ENCODE measurements at regions not wholly inside any gene's neighbourhood (a gene's known extent, or its start where the extent isn't known, plus 50 kb on each side); places are given as distances from the start of the nearest gene placed in this dataset.

DNA sequence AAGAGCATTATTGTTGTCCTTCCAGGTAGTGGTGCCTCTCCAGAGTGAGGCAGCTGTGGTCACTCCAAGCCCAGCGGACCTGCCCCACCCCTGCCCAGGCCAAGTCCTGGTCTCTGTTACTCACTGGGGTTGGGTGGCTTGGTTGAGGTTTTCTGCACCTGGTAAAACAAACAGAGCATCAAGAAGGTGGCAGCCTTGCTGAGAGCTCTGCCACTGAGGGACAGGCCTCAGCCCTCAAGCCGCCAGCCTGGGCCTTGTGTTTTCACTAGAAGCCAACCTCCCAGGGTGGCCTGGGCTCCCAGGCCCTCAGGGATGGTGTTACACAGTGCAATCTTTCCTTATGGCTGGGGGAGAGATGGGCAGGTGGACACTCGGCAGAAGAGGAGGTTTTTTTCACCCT, 182.7 kb downstream of the BCOR start:
- no peak for DNase-seq (ENCODE audit: low read depth)

GRCh38 chrX:39915596-39915995, 182.2 kb downstream of the BCOR start:
- no peak for DNase-seq (ENCODE audit: low read depth)

GRCh38 chrX:39921838-39922237, 175.9 kb downstream of the BCOR start:
- no peak for DNase-seq (ENCODE audit: low read depth)

GRCh38 chrX:39922488-39922887, 175.3 kb downstream of the BCOR start:
- DNase-seq (ENCODE audit: low read depth) = no peak

GRCh38 chrX:39922926-39923325, 174.8 kb downstream of the BCOR start:
- no peak for DNase-seq (ENCODE audit: low read depth)

DNA sequence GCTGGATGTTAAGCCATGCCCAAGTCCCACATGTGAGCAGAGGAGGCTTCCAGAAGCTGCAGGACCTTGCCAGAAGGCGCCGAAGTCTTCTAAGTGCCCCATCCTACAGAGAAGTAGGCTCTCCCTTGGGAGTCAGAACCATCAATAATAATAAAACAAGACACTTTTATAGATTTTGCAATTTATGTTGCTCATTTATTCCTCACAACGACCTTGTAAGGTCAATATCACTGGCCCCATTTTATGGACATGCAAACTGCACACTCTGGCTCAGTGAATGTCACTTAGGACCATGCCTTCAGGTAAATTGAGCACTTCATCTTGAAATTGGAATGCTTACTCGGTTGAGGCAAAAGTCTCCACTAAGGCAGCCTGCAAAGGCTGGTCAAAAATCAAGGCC, 170.4 kb downstream of the BCOR start:
- DNase-seq (ENCODE audit: low read depth) = no peak

GRCh38 chrX:39928704-39929378, 168.9 kb downstream of the BCOR start:
- DNase-seq (ENCODE audit: low read depth) = no peak

DNA sequence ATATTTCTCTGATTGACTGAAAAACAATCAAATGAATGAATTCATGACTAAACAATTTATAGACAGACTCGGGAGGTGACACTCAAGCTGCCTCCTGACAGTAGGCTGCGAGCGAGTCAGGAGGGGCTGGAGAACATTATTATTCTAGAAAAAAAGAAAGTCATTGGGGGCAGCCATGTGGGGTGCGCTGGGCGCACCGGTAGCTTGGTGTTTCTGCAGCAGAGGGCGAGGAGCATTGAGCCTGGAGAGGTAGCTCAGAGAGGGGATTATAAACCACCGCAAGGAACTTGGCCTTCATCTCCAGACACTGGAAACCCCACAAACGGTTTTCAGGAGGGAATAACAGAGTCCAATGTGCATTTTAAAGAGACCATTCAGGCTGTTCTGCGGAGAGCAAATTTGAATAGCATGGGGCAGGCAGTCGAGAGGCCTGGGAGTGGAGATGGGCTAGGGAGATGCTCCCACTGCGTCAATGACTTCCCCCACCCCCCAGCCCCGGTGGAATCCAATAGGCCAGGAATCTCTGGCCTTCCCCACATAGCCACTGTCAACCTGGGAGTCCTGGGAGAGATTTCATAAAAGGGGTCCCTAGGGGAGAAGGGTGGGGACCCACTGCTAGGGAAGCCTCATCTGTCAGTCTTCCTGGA, 168.3 kb downstream of the BCOR start:
- DNase-seq (ENCODE audit: low read depth) = no peak

- DNase-seq (ENCODE audit: low read depth) = no peak
Observed at GRCh38 chrX:39930786-39931528, 166.8 kb downstream of the BCOR start.

DNA sequence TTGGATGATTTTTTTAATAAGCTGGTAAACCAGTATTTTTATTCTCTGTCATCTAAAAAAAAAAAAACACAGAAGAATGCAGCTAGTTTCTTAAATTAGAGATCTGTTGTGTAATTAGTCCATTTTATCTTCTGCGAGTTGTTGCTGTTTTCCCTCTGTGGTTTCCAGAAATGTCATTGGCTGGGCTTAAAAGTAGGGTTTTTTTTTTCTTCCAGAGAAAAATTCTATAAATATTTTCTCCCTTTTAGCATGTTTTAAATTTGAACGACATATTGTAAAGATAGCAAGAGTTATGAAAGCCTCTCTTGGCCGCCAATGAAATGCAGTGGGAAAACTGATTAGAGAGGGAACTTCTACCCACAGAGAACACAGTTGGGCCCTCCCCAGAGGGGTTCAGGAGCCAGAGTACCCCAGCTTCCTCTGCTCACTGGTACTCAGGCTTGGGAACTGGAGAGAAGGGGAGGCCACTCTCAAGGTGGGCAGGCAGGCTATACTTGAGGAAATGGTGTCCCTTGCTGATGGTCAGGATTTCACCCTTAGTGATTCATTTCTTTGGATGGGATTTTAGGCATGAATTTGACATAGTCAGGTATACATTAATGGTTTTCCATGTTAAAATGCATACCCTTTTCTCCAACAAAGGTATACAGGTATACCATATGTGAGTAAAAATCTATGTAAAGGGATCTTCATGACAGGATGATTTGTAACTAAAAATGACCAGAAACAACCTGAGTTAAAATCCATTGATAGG, 166.1 kb downstream of the BCOR start:
- DNase-seq (ENCODE audit: low read depth) = no peak

DNA sequence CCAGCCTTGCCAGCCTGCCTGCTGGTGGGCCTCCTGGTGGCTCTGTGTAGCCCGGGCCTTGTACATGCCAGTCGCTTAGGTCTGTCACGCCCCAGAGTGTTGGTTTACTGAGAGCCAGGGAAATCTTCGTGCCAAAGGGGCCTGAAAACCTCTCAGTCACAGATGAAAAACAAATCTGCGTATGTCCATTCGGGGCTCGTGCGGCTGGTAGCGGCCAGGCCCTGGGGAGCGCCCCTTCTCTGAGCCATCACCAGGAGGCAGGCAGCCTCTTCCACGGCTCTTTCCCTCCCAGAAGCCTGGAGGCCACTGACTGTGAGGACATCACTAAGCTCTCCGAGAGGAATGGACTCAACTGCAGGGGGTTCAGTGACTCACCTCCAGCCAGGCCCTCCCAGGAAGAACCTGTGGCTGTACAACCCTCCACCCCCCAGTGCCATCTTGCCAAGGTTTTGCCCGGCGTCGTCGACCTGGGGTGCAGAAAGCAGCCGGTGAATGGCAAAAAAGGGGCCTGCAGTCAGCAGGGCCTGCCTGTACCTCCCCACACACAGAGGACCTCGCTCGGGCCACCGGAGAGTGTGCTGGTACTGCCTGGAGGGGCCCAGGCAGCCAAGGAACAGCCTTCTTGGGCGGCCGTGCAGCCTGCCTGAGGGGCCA, 162.2 kb downstream of the BCOR start:
- DNase-seq (ENCODE audit: low read depth) = peak; percentile 24

GRCh38 chrX:39936886-39937770, 160.6 kb downstream of the BCOR start:
- no peak for DNase-seq (ENCODE audit: low read depth)

DNA sequence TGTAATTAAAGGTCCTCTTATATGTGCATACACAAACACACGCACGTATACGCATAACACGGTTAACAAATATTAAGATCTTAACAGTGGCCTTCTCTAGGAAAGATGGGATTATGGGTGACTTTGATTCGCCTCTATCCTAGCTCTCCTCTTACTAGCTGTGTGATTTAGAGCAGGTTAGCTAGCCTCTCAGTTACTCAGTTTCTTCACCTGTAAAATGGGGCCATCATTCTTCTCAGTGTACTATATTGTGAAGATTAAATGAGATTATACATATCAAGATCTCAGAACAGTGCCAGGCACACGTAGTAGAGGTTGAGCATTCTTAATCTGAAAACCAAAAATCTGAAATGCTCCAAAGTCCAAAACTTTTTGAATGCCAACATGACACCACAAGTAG, 159.3 kb downstream of the BCOR start:
- DNase-seq (ENCODE audit: low read depth) = no peak

DNA sequence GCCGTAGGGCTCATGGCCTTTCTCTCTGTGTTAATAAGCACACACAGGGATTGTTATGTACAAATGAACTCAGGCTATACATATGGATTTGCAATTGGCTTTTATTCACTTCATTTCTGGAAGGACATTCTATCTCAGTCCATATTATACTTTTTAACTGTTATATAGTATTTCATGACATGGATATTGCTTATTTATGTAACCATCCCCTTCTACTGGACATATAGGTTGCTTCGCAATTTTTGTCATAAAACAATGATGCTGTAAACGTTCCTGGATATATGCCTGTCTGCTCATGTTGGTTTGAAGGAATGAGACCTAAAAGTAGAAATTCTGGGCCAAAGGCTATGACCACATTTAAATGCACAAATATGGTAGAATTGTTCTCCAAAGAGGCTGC, 158.1 kb downstream of the BCOR start:
- DNase-seq (ENCODE audit: low read depth) = no peak

- peak; percentile 38 for DNase-seq (ENCODE audit: low read depth)
Observed at GRCh38 chrX:39941332-39941920, 156.3 kb downstream of the BCOR start.

GRCh38 chrX:39944416-39944815, 153.3 kb downstream of the BCOR start:
- no peak for DNase-seq (ENCODE audit: low read depth)

DNA sequence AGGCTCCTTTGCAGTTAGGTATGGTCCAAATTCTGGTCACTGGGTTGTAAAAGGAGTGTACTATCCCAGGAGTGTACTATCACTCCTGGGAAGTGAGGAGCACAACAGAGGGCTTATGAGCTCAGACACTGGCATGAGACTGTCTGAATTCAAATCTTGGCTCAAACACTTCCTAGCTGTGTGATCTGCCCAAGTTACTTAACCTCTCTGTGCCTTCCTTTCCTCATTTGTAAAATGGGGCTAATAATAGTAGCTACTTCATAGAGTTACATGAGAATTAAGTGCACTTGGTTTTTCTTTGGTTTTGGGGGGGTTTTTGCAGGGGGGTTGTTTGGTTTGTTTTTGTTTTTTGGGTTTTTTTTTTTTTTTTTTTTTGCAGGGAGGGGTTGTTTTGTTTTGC, 152.0 kb downstream of the BCOR start:
- DNase-seq (ENCODE audit: low read depth) = no peak

GRCh38 chrX:39946822-39947221, 150.9 kb downstream of the BCOR start:
- DNase-seq (ENCODE audit: low read depth) = peak; percentile 87

GRCh38 chrX:39948582-39948981, 149.2 kb downstream of the BCOR start:
- no peak for DNase-seq (ENCODE audit: low read depth)

DNA sequence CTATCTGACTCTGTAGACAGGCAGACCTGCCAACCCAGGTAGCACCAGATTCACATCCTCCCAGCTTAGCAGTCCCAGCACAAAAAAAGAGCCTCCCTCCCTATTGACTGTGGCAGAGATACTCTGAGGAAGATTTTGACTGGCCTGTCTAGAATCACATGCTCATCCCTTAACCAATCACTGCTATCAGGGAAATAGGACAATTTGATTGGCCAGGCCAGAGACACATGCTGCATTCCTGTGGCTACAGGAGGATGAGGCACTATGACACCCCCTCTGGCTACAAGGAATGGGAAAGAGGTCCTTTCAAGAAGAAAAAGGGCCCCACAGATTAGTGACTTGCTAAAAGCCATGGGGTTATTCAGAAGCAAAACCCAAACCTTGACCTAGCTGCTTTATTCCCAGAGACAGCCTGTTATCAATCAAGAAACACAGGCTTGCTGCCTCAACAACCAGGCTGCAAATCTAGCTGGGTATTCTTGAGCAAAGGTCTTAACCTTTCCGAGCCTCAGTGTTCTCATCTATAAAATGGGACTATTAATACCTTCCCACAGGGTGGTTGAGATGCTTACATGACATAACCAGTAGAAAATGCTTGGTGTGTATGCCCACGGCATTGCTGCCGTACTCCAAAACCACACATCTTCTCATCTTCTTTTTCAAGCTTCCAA, 147.6 kb downstream of the BCOR start:
- DNase-seq (ENCODE audit: low read depth) = peak; percentile 57
